ENCODE measurements at regions not wholly inside any gene's neighbourhood (a gene's known extent, or its start where the extent isn't known, plus 50 kb on each side); places are given as distances from the start of the nearest gene placed in this dataset.

- TF ChIP-seq CTCF (IDR thresholded peaks at IDR 0.05; ENCODE audit: borderline replicate concordance, extremely low read depth, low read length, poor library complexity, severe bottlenecking): no peak
- no peak for TF ChIP-seq EZH2 (IDR thresholded peaks at IDR 0.05; ENCODE audit: borderline replicate concordance, low read depth, low read length, severe bottlenecking)
Measured at GRCh38 chr5:2570586-2570985, 180.9 kb downstream of the IRX2 start.

All from DND-41 (cell line).